CD4-positive, alpha-beta T cell treated with Interleukin-1 beta for 1 hour (primary cell): ENCODE measurements at regions not wholly inside any gene's neighbourhood (a gene's known extent, or its start where the extent isn't known, plus 50 kb on each side); places are given as distances from the start of the nearest gene placed in this dataset.
A peak's percentile ranks its signal among the peaks of the same experiment; 100 is the strongest.
"Not testable (repeated sequence)": the region's sequence is repeated elsewhere in the genome, so short reads cannot be mapped to it uniquely, and the experiment has no call there.

Experiments used
- DNase-seq, 2 donors: peaks; one replicate each; pipeline ENCODE4 v3.0.0-alpha.2; 2020 to 2022

- DNase-seq, result no peak
Observed at GRCh38 chr3:525415-525814, 328.9 kb downstream of the CHL1 start.

GRCh38 chr3:535566-536416, 339.2 kb downstream of the CHL1 start:
- peak in 1 of 2 donors; percentile 1 for DNase-seq

- no peak for DNase-seq
Observed at GRCh38 chr3:536417-536813, 339.9 kb downstream of the CHL1 start.

GRCh38 chr3:541062-541801, 344.7 kb downstream of the CHL1 start:
- DNase-seq, result no peak

- DNase-seq, result no peak
Observed at GRCh38 chr3:542021-542420, 345.5 kb downstream of the CHL1 start.

GRCh38 chr3:549636-550035, 353.1 kb downstream of the CHL1 start:
- no peak for DNase-seq

GRCh38 chr3:550471-550870, 353.9 kb downstream of the CHL1 start:
- no peak for DNase-seq

GRCh38 chr3:557972-558371, 361.4 kb downstream of the CHL1 start:
- no peak for DNase-seq

GRCh38 chr3:567488-568185, 371.1 kb downstream of the CHL1 start:
- no peak for DNase-seq

GRCh38 chr3:579529-579928, 383.0 kb downstream of the CHL1 start:
- not testable (repeated sequence) for DNase-seq

GRCh38 chr3:589066-589465, 392.5 kb downstream of the CHL1 start:
- DNase-seq, result not testable (repeated sequence)

GRCh38 chr3:597304-597703, 400.7 kb downstream of the CHL1 start:
- not testable (repeated sequence) for DNase-seq

GRCh38 chr3:597746-598145, 401.2 kb downstream of the CHL1 start:
- DNase-seq, result not testable (repeated sequence)

- DNase-seq, result not testable (repeated sequence)
Observed at GRCh38 chr3:607480-607879, 410.9 kb downstream of the CHL1 start.

- DNase-seq, result no peak
Observed at GRCh38 chr3:621714-622113, 425.2 kb downstream of the CHL1 start.

GRCh38 chr3:622314-622713, 425.8 kb downstream of the CHL1 start:
- DNase-seq, result no peak

- DNase-seq, result no peak
Observed at GRCh38 chr3:623914-624545, 427.5 kb downstream of the CHL1 start.

GRCh38 chr3:632571-633170, 436.1 kb downstream of the CHL1 start:
- peak in 1 of 2 donors; percentile 7 for DNase-seq

GRCh38 chr3:634511-634910, 437.9 kb downstream of the CHL1 start:
- DNase-seq, result no peak

GRCh38 chr3:635393-635792, 438.8 kb downstream of the CHL1 start:
- DNase-seq, result no peak

- no peak for DNase-seq
Observed at GRCh38 chr3:643376-643775, 446.8 kb downstream of the CHL1 start.

- DNase-seq, result no peak
Observed at GRCh38 chr3:655824-656223, 437.0 kb upstream of the CNTN6 start.

- no peak for DNase-seq
Observed at GRCh38 chr3:661356-661755, 431.5 kb upstream of the CNTN6 start.
